WTC11 (cell line): ENCODE measurements at regions not wholly inside any gene's neighbourhood (a gene's known extent, or its start where the extent isn't known, plus 50 kb on each side); places are given as distances from the start of the nearest gene placed in this dataset.

Experiments
- ATAC-seq: fragments of 200-7000 bp; cut with Tn5 transposase; 2 replicates; pipeline ENCODE4 v1.10.0; 2021; ENCODE audit warnings: mild to moderate bottlenecking, moderate library complexity
- CTCF ChIA-PET: fragments of 300-600 bp; sonication (Branson Sonifier 250); formaldehyde crosslinking; loops from one replicate; lab custom pipeline; 2021; ENCODE audit warnings: antibody characterized with exemption; lab: Charles Lee
- POLR2A ChIA-PET: fragments of 350-600 bp; sonication (Branson Sonifier 250); formaldehyde crosslinking; loops from one replicate; lab custom pipeline; 2021; ENCODE audit warnings: antibody characterized with exemption; lab: Charles Lee
- DNase-seq: peaks from one replicate; pipeline ENCODE4 v3.0.0; 2021; ENCODE audit warnings: low spot score
- H3K27ac Mint-ChIP-seq: 2 replicates; pipeline ENCODE4 v1.8.0; 2021; ENCODE audit warnings: mixed read lengths
- H3K27me3 Mint-ChIP-seq: 2 replicates; pipeline ENCODE4 v1.8.0; 2021; ENCODE audit warnings: low read depth, mild to moderate bottlenecking, moderate library complexity, mixed read lengths
- H3K36me3 Mint-ChIP-seq: 2 replicates; pipeline ENCODE4 v1.8.0; 2021; ENCODE audit warnings: mixed read lengths
- H3K4me1 Mint-ChIP-seq: 2 replicates; pipeline ENCODE4 v1.8.0; 2022; ENCODE audit warnings: mixed read lengths
- H3K4me3 Mint-ChIP-seq: 2 replicates; pipeline ENCODE4 v1.8.0; 2021; ENCODE audit warnings: mild to moderate bottlenecking, moderate library complexity, mixed read lengths
- H3K9me3 Mint-ChIP-seq: 2 replicates; pipeline ENCODE4 v1.8.0; 2021; ENCODE audit warnings: mixed read lengths
- FOXJ3 ChIP-seq: sonication (generic); formaldehyde crosslinking; IDR thresholded peaks from 2 replicates; pipeline ENCODE4 v1.9.0; 2021; ENCODE audit warnings: missing genetic modification reagents, mild to moderate bottlenecking, borderline replicate concordance
- NR2C2 ChIP-seq: sonication (generic); formaldehyde crosslinking; IDR thresholded peaks from 2 replicates; pipeline ENCODE4 v1.8.0; 2022; ENCODE audit warnings: mild to moderate bottlenecking, missing genetic modification reagents
- PRDM15 ChIP-seq: sonication (generic); formaldehyde crosslinking; IDR thresholded peaks from 2 replicates; pipeline ENCODE4 v1.8.0; 2022; ENCODE audit warnings: missing genetic modification reagents
- PRRX2 ChIP-seq: fragments of 250-450 bp; sonication (Bioruptor Pico); IDR thresholded peaks from 2 replicates; pipeline ENCODE4 v1.8.0; 2021; ENCODE audit warnings: mild to moderate bottlenecking
- SOX15 ChIP-seq: fragments of 250-450 bp; sonication (Bioruptor Pico); IDR thresholded peaks from 2 replicates; pipeline ENCODE4 v1.9.0; 2021; ENCODE audit warnings: mild to moderate bottlenecking
- ZNF281 ChIP-seq: sonication (generic); formaldehyde crosslinking; IDR thresholded peaks from 2 replicates; pipeline ENCODE4 v1.8.0; 2023; ENCODE audit warnings: mild to moderate bottlenecking, missing genetic modification reagents
- ZNF512 ChIP-seq: sonication (generic); formaldehyde crosslinking; IDR thresholded peaks from 2 replicates; pipeline ENCODE4 v1.8.1; 2022; ENCODE audit warnings: missing genetic modification reagents, borderline replicate concordance
- ZSCAN18 ChIP-seq: fragments of 250-450 bp; sonication (Bioruptor Pico); IDR thresholded peaks from 2 replicates; pipeline ENCODE4 v2.1.2; 2022; ENCODE audit warnings: mild to moderate bottlenecking, moderate library complexity
- TF ChIP-seq, protein P1 (sequence below): sonication (generic); formaldehyde crosslinking; conservative IDR thresholded peaks from 2 replicates; pipeline ENCODE4 v1.8.1; 2022; ENCODE audit warnings: mild to moderate bottlenecking, missing genetic modification reagents
- TF ChIP-seq, protein P2 (sequence below): sonication (generic); formaldehyde crosslinking; IDR thresholded peaks from 2 replicates; pipeline ENCODE4 v1.8.1; 2022; ENCODE audit warnings: low read depth, mild to moderate bottlenecking, moderate library complexity, missing genetic modification reagents, borderline replicate concordance

DNA sequence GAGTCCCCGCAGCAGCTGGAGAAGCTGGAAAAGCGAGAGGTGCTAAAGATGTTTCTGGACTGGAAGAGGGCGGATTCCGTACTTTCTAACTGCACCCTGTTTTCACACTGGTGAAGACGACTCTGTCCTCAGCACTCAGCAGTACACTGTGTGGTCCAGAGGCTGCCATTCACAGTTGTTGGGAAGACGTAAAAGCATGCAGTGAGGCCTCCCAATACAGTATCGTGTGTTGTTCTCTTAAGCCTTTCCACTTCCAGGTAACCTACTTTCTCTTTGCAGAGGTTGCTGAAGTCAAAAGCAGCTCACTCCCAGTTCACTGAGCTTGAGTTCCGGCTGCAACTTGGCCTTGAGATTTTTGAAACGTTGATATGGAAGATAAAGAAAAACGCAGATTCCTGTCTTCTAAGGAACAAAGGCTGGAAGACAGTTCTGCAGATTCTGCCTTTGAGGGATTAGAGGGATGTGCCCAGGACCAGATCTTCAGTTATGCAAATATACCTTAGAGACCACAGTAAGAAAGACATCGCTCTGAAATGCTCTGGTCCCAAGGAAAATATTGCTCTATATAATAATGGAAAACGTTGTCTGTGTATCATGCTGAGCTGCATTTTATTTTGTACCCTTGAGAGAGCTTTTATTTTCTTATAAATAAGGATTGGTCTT lies 540.9 kb downstream of the TRIML1 start:
- peak; percentile 62 for ATAC-seq
- 0 out of 2 replicates have a peak, but pooled peaks cover 3% of the 10 kb centered on the region for H3K36me3 Mint-ChIP-seq
- ChIA-PET CTCF (no interaction called here), POLR2A (no interaction called here)
- TF ChIP-seq PRRX2 (no peak), NR2C2 (CRISPR knock-in tag) (no peak), FOXJ3 (CRISPR knock-in tag) (no peak), ZNF281 (no peak)
- TF ChIP-seq, protein P1, sequence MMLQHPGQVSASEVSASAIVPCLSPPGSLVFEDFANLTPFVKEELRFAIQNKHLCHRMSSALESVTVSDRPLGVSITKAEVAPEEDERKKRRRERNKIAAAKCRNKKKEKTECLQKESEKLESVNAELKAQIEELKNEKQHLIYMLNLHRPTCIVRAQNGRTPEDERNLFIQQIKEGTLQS (CRISPR knock-in tag): no peak
- H3K4me1 Mint-ChIP-seq: peaks cover 11% of the 10 kb centered on the region
- DNase-seq: no peak
- no peak overlapping the region for H3K27ac Mint-ChIP-seq
- no peak overlapping the region for H3K4me3 Mint-ChIP-seq
- H3K9me3 Mint-ChIP-seq: peaks cover 25% of the 10 kb centered on the region
- no peaks in the 10 kb centered on the region for H3K27me3 Mint-ChIP-seq

DNA sequence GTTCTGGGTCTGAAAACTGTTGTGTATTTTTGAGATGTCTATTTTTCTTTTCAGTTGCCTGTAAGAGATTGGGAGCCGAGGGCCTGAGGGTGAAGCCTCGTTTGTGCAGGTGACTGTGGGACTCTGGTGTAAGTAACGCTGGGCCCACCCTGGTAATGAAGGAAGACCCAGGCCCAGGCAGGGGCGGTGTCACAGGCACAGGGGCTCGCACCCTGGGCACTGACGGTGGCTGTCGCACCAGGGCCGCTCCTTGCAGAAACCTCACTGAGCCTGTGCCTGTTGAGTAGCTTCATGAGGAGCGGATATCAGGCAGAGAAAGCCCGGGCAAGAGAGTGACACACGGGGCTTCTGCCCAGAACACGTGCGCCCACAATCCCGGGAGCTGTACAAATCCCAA lies 541.4 kb downstream of the TRIML1 start:
- Mint-ChIP-seq H3K36me3 (0 out of 2 replicates have a peak, but pooled peaks cover 3% of the 10 kb centered on the region), H3K4me3 (no peak overlapping the region), H3K27me3 (no peaks in the 10 kb centered on the region), H3K4me1 (peaks cover 11% of the 10 kb centered on the region), H3K9me3 (peaks cover 20% of the 10 kb centered on the region), H3K27ac (no peak overlapping the region)
- TF ChIP-seq PRDM15 (CRISPR knock-in tag) (no peak), SOX15 (no peak), ZNF512 (CRISPR knock-in tag) (no peak), ZSCAN18 (no peak)
- TF ChIP-seq, protein P2, sequence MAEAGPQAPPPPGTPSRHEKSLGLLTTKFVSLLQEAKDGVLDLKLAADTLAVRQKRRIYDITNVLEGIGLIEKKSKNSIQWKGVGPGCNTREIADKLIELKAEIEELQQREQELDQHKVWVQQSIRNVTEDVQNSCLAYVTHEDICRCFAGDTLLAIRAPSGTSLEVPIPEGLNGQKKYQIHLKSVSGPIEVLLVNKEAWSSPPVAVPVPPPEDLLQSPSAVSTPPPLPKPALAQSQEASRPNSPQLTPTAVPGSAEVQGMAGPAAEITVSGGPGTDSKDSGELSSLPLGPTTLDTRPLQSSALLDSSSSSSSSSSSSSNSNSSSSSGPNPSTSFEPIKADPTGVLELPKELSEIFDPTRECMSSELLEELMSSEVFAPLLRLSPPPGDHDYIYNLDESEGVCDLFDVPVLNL (CRISPR knock-in tag): no peak
- no peak for ATAC-seq
- DNase-seq: no peak
- CTCF ChIA-PET: no interaction called here
- POLR2A ChIA-PET: no interaction called here
